ENCODE measurements at regions not wholly inside any gene's neighbourhood (a gene's known extent, or its start where the extent isn't known, plus 50 kb on each side); places are given as distances from the start of the nearest gene placed in this dataset.
"Not testable (repeated sequence)": the region's sequence is repeated elsewhere in the genome, so short reads cannot be mapped to it uniquely, and the experiment has no call there.

DNA sequence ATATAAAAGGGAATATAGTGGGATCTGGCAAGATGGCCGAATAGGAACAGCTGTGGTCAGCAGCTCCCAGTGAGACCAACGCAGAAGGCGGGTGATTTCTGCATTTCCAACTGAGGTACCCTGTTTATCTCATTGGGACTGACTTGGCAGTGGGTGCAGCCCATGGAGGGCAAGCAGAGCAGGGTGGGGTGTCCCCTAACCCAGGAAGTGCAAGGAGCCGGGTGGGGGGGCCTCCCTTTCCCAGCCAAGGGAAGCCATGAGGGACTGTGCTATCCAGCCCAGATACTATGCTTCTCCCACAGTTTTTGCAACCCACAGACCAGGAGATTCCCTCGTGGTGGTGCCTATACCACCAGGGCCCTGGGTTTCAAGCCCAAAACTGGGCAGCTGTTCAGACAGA is 342.4 kb downstream of the RPS29 start:
- ATAC-seq (replicated peaks in 6 of 8); in situ Hi-C loops (cut with MboI; ENCODE audit: low pct_unique_long_range_greater_than_20kb in 2 of 9, low sequenced_read_pairs in 9 of 9, unreplicated experiment in 9 of 9); H3K27ac ChIP-seq; H3K4me3 ChIP-seq; H3K4me1 ChIP-seq (replicated peaks in 1 of 2): not testable (repeated sequence)
- 33 to 100% (median 70%) methylated on average over 1 to 2 of the region's 5 CpGs; no CpG with 5 or more reads in 6 of the 10 experiments for WGBS, 10 experiments

DNA sequence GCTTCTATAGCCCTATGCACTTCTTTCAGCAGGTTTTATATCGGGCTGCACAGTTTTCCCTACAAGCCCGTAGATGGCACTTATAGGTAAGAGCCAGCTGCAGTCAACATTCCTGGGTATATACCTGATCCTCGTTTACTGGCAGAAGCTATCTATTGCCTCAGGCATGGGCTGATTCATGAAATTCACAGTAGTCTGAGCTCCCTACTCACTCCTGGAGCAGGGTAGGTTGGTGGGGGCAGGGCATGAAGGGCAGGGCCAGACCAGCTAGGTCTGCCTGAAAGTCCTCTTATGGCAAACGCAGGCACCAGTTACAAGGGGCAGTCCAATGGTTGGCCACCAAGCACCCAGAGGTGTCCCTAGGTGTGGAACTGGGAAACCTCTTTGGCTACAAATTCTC is 345.8 kb downstream of the RPS29 start:
- WGBS, 10 experiments, result 4 to 100% (median 75%) methylated on average over 1 to 4 of the region's 4 CpGs
- ATAC-seq (replicated peaks in 6 of 8), result peak in 2 of 8 experiments; percentile 38 to 63
- in situ Hi-C loops (cut with MboI; ENCODE audit: low pct_unique_long_range_greater_than_20kb in 2 of 9, low sequenced_read_pairs in 9 of 9, unreplicated experiment in 9 of 9), result no loop called here
- Histone ChIP-seq H3K27ac (no peak overlapping the region), H3K4me3 (no peak overlapping the region), H3K4me1 (replicated peaks in 1 of 2) (no peaks in the 10 kb centered on the region)

GRCh38 chr14:49228552-49228951 is 357.6 kb downstream of the RPS29 start:
- in situ Hi-C loops (cut with MboI; ENCODE audit: low pct_unique_long_range_greater_than_20kb in 2 of 9, low sequenced_read_pairs in 9 of 9, unreplicated experiment in 9 of 9), result no loop called here
- peak in 3 of 8 experiments; percentile 72 to 76 (median 72) for ATAC-seq (replicated peaks in 6 of 8)
- H3K27ac ChIP-seq, result no peak overlapping the region
- H3K4me1 ChIP-seq (replicated peaks in 1 of 2), result peaks cover 0 to 3% of the 10 kb centered on the region in 2 donors
- WGBS, 10 experiments, result 31 to 83% (median 65%) methylated on average over 1 to 4 of the region's 4 CpGs; no CpG with 5 or more reads in 2 of the 10 experiments
- H3K4me3 ChIP-seq, result no peak overlapping the region

DNA sequence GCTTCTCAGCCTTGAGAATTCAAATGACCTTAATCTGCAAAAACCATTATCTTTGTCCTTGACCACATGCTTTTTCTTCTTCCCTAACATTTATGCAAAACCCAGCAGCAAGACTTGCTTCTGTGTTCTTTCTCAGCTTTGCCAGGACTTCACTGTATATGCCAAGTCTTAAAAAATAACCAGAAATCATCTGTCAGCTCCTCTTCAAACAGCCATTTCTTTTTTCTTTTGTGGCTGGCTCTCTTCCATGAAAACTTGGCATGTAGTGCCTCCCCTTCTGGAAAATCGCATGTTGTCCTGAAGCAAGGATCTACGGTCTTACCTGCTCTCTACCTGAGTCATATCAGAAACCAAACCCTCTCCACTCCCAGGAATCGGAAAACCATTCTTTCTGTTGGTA is 364.9 kb downstream of the RPS29 start:
- ATAC-seq (replicated peaks in 6 of 8), result no peak
- in situ Hi-C loops (cut with MboI; ENCODE audit: low pct_unique_long_range_greater_than_20kb in 2 of 9, low sequenced_read_pairs in 9 of 9, unreplicated experiment in 9 of 9), result no loop called here
- no peak overlapping the region for H3K4me3 ChIP-seq
- H3K4me1 ChIP-seq (replicated peaks in 1 of 2), result no peaks in the 10 kb centered on the region
- WGBS, 10 experiments, result 20 to 95% (median 50%) methylated on average over 1 to 3 of the region's 3 CpGs; no CpG with 5 or more reads in 1 of the 10 experiments
- H3K27ac ChIP-seq, result no peak overlapping the region

- 0 to 94% (median 43%) methylated on average over 1 to 3 of the region's 3 CpGs; no CpG with 5 or more reads in 1 of the 10 experiments for WGBS, 10 experiments
- H3K4me1 ChIP-seq (replicated peaks in 1 of 2), result no peaks in the 10 kb centered on the region
- no peak overlapping the region for H3K4me3 ChIP-seq
- no peak for ATAC-seq (replicated peaks in 6 of 8)
- in situ Hi-C loops (cut with MboI; ENCODE audit: low pct_unique_long_range_greater_than_20kb in 2 of 9, low sequenced_read_pairs in 9 of 9, unreplicated experiment in 9 of 9), result no loop called here
- H3K27ac ChIP-seq, result no peak overlapping the region
Observed at GRCh38 chr14:49220492-49220891, 365.7 kb downstream of the RPS29 start.

- Histone ChIP-seq H3K4me3 (no peak overlapping the region), H3K27ac (no peak overlapping the region), H3K4me1 (replicated peaks in 1 of 2) (no peaks in the 10 kb centered on the region)
- ATAC-seq (replicated peaks in 6 of 8), result peak in 1 of 8 experiments; percentile 37
- WGBS, 10 experiments, result 0 to 93% (median 75%) methylated on average over 1 to 5 of the region's 5 CpGs; no CpG with 5 or more reads in 2 of the 10 experiments
- in situ Hi-C loops (cut with MboI; ENCODE audit: low pct_unique_long_range_greater_than_20kb in 2 of 9, low sequenced_read_pairs in 9 of 9, unreplicated experiment in 9 of 9), result no loop called here
Observed at GRCh38 chr14:49218436-49219092, 367.6 kb downstream of the RPS29 start.

DNA sequence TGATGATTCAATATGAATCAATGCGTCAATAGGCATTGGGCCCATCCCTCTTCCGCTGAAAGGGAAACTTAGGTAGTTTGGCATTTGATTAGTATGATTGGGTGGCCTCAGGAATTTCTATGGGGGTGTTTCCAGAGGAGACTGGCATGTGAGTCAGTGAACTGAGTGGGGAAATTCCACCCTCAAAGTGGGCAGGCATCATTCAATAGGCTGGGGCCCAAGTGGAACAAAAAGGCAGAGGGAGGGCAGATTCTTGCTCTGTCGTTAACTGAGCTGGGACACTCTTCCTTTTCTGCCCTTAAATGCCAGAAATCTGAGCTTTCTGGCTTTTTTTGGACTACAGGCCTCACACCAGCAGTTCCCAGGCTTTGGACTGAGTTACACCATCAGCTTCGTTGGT is 373.5 kb downstream of the RPS29 start:
- no peak overlapping the region for H3K27ac ChIP-seq
- H3K4me1 ChIP-seq (replicated peaks in 1 of 2), result no peaks in the 10 kb centered on the region
- in situ Hi-C loops (cut with MboI; ENCODE audit: low pct_unique_long_range_greater_than_20kb in 2 of 9, low sequenced_read_pairs in 9 of 9, unreplicated experiment in 9 of 9), result no loop called here
- WGBS, 10 experiments, result 17 to 100% (median 92%) methylated on average over 1 to 3 of the region's 4 CpGs; no CpG with 5 or more reads in 4 of the 10 experiments
- no peak for ATAC-seq (replicated peaks in 6 of 8)
- H3K4me3 ChIP-seq, result no peak overlapping the region

GRCh38 chr14:49209416-49209815 is 376.8 kb downstream of the RPS29 start:
- Histone ChIP-seq H3K4me3 (no peak overlapping the region), H3K4me1 (replicated peaks in 1 of 2) (no peaks in the 10 kb centered on the region), H3K27ac (no peak overlapping the region)
- in situ Hi-C loops (cut with MboI; ENCODE audit: low pct_unique_long_range_greater_than_20kb in 2 of 9, low sequenced_read_pairs in 9 of 9, unreplicated experiment in 9 of 9), result no loop called here
- ATAC-seq (replicated peaks in 6 of 8), result no peak
- 0 to 100% (median 42%) methylated on average over 1 of the region's 1 CpG; no CpG with 5 or more reads in 2 of the 10 experiments for WGBS, 10 experiments

DNA sequence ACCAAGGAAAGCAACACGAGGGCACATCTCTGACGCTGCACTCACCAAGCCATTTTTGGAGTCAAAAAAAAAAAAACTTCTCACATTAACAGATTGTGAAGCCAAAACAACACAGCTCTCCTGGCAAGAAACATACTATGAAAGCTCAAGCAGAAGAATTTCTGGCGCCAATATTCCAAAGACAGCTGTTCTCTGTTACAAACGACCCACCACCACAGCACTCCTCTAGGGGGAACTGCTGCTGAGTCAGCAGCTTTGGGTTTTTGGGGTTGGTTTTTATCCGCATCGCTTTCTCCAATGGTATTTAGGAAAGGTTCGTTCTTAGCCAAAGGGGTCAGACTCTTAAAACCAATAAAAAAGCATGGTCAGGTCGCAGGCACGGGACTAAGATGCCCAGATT is 379.4 kb downstream of the RPS29 start:
- Histone ChIP-seq H3K4me1 (replicated peaks in 1 of 2) (no peaks in the 10 kb centered on the region), H3K27ac (no peak overlapping the region), H3K4me3 (no peak overlapping the region)
- in situ Hi-C loops (cut with MboI; ENCODE audit: low pct_unique_long_range_greater_than_20kb in 2 of 9, low sequenced_read_pairs in 9 of 9, unreplicated experiment in 9 of 9), result no loop called here
- ATAC-seq (replicated peaks in 6 of 8), result no peak
- 0 to 95% (median 84%) methylated on average over 3 to 8 of the region's 9 CpGs; no CpG with 5 or more reads in 3 of the 10 experiments for WGBS, 10 experiments

DNA sequence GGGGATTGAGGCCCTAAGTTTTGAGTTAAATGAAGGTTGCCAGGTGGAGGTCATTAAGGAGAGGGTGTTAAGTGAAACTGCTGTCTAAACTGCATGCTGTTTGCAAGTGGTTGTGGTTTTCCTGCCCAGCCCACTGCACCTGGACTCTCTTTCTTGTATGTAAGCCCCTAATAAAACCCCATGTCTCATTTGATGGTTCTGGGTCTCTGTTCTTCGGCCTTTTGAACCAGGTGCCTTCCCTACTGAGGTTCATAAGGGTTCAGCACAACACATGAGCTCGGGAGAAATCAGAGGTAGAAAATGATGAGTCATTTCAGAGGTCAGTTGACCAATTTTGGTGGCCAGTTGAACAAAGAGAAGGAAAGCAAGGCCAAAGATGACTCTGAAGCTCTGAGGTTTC is 382.5 kb downstream of the RPS29 start:
- WGBS, 10 experiments, result 0 to 93% (median 62%) methylated on average over 1 to 2 of the region's 2 CpGs; no CpG with 5 or more reads in 2 of the 10 experiments
- no peaks in the 10 kb centered on the region for H3K4me1 ChIP-seq (replicated peaks in 1 of 2)
- no peak overlapping the region for H3K27ac ChIP-seq
- in situ Hi-C loops (cut with MboI; ENCODE audit: low pct_unique_long_range_greater_than_20kb in 2 of 9, low sequenced_read_pairs in 9 of 9, unreplicated experiment in 9 of 9), result no loop called here
- no peak for ATAC-seq (replicated peaks in 6 of 8)
- H3K4me3 ChIP-seq, result no peak overlapping the region

DNA sequence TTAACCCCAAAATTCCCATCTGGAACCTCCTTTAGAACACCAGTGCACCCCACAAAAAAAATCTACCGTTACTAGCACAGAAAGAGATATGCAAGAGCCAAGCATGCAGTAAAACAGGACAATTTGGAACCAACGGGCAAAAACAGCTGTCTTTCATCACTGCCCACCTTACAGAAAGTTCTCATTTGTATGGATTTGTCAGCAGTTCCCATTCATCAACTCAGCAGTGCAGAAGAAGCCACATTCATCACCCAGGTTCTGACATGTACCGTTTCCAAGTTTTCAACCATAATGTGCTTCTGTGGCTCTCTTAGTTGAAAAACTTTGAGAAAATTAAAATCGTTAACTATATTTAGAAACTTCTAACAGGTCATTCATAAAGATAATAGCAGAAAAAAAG is 387.0 kb downstream of the RPS29 start:
- no peak overlapping the region for H3K4me3 ChIP-seq
- no peaks in the 10 kb centered on the region for H3K4me1 ChIP-seq (replicated peaks in 1 of 2)
- no peak overlapping the region for H3K27ac ChIP-seq
- 6 to 100% (median 56%) methylated on average over 1 to 4 of the region's 4 CpGs for WGBS, 10 experiments
- no peak for ATAC-seq (replicated peaks in 6 of 8)
- in situ Hi-C loops (cut with MboI; ENCODE audit: low pct_unique_long_range_greater_than_20kb in 2 of 9, low sequenced_read_pairs in 9 of 9, unreplicated experiment in 9 of 9), result no loop called here

GRCh38 chr14:49196327-49196726 is 389.9 kb downstream of the RPS29 start:
- ATAC-seq (replicated peaks in 6 of 8), result no peak
- WGBS, 10 experiments, result 0 to 100% (median 75%) methylated on average over 1 of the region's 1 CpG; no CpG with 5 or more reads in 4 of the 10 experiments
- in situ Hi-C loops (cut with MboI; ENCODE audit: low pct_unique_long_range_greater_than_20kb in 2 of 9, low sequenced_read_pairs in 9 of 9, unreplicated experiment in 9 of 9), result no loop called here
- Histone ChIP-seq H3K4me1 (replicated peaks in 1 of 2) (peaks cover 0 to 9% of the 10 kb centered on the region in 2 donors), H3K27ac (no peak overlapping the region), H3K4me3 (no peak overlapping the region)

DNA sequence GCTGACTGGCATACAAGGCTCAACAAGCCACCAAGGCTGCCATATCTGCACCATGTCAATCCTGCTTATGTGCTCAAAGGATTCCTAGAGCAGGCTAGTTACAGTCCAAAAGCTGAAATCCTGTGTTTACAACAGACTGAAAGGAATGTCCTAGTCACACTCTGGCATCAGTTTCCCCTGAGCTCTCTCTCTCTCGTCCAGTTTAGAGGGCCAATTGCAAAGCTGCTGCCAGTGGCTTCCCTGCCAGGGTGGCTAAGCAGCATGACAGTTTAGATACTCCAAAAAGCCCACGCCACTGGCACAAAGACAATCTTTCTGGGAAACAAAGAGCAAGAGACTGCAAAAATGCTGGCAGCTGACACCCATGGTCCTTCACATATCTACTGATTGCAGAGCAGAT is 392.1 kb downstream of the RPS29 start:
- peaks cover 6 to 19% of the 10 kb centered on the region in 2 donors for H3K4me1 ChIP-seq (replicated peaks in 1 of 2)
- H3K4me3 ChIP-seq, result no peak overlapping the region
- no peak for ATAC-seq (replicated peaks in 6 of 8)
- WGBS, 10 experiments, result 63 to 67% methylated on average over 1 of the region's 2 CpGs; no CpG with 5 or more reads in 8 of the 10 experiments
- no peak overlapping the region for H3K27ac ChIP-seq
- in situ Hi-C loops (cut with MboI; ENCODE audit: low pct_unique_long_range_greater_than_20kb in 2 of 9, low sequenced_read_pairs in 9 of 9, unreplicated experiment in 9 of 9), result no loop called here

Data from motor neuron (in vitro differentiated cells).